ENCODE measurements at regions not wholly inside any gene's neighbourhood (a gene's known extent, or its start where the extent isn't known, plus 50 kb on each side); places are given as distances from the start of the nearest gene placed in this dataset.
"Not testable (repeated sequence)": the region's sequence is repeated elsewhere in the genome, so short reads cannot be mapped to it uniquely, and the experiment has no call there.

- Histone ChIP-seq H3K36me3 (ENCODE audit: insufficient read depth, low read length) (no peaks in the 10 kb centered on the region), H3K27ac (ENCODE audit: low read depth, low read length) (no peak overlapping the region), H3K4me3 (ENCODE audit: low read depth, low read length) (no peak overlapping the region), H3K79me2 (ENCODE audit: control insufficient read depth, insufficient read depth, low read length, unreplicated experiment) (no peaks in the 10 kb centered on the region), H2AFZ (ENCODE audit: low read length, unreplicated experiment) (no peak overlapping the region), H3K4me1 (ENCODE audit: control insufficient read depth, insufficient read depth, low read length, unreplicated experiment) (no peaks in the 10 kb centered on the region), H3K27me3 (ENCODE audit: insufficient read depth, low read length) (no peaks in the 10 kb centered on the region)
Observed at GRCh38 chr21:22791376-22791775, 1793.2 kb downstream of the NCAM2 start.

GRCh38 chr21:22791986-22792560 is 1793.9 kb downstream of the NCAM2 start:
- Histone ChIP-seq H3K27ac (ENCODE audit: low read depth, low read length) (no peak overlapping the region), H3K4me3 (ENCODE audit: low read depth, low read length) (no peak overlapping the region), H3K79me2 (ENCODE audit: control insufficient read depth, insufficient read depth, low read length, unreplicated experiment) (no peaks in the 10 kb centered on the region), H3K36me3 (ENCODE audit: insufficient read depth, low read length) (no peaks in the 10 kb centered on the region), H3K27me3 (ENCODE audit: insufficient read depth, low read length) (no peaks in the 10 kb centered on the region), H3K4me1 (ENCODE audit: control insufficient read depth, insufficient read depth, low read length, unreplicated experiment) (no peaks in the 10 kb centered on the region), H2AFZ (ENCODE audit: low read length, unreplicated experiment) (no peak overlapping the region)

GRCh38 chr21:22795091-22795490 is 1796.9 kb downstream of the NCAM2 start:
- Histone ChIP-seq H2AFZ (ENCODE audit: low read length, unreplicated experiment) (no peak overlapping the region), H3K79me2 (ENCODE audit: control insufficient read depth, insufficient read depth, low read length, unreplicated experiment) (no peaks in the 10 kb centered on the region), H3K36me3 (ENCODE audit: insufficient read depth, low read length) (no peaks in the 10 kb centered on the region), H3K4me1 (ENCODE audit: control insufficient read depth, insufficient read depth, low read length, unreplicated experiment) (no peaks in the 10 kb centered on the region), H3K27me3 (ENCODE audit: insufficient read depth, low read length) (no peaks in the 10 kb centered on the region), H3K27ac (ENCODE audit: low read depth, low read length) (no peak overlapping the region), H3K4me3 (ENCODE audit: low read depth, low read length) (no peak overlapping the region)

- no peaks in the 10 kb centered on the region for H3K79me2 ChIP-seq (ENCODE audit: control insufficient read depth, insufficient read depth, low read length, unreplicated experiment)
- H3K4me3 ChIP-seq (ENCODE audit: low read depth, low read length), result no peak overlapping the region
- H3K4me1 ChIP-seq (ENCODE audit: control insufficient read depth, insufficient read depth, low read length, unreplicated experiment), result no peaks in the 10 kb centered on the region
- no peak overlapping the region for H2AFZ ChIP-seq (ENCODE audit: low read length, unreplicated experiment)
- H3K36me3 ChIP-seq (ENCODE audit: insufficient read depth, low read length), result no peaks in the 10 kb centered on the region
- no peaks in the 10 kb centered on the region for H3K27me3 ChIP-seq (ENCODE audit: insufficient read depth, low read length)
- H3K27ac ChIP-seq (ENCODE audit: low read depth, low read length), result no peak overlapping the region
Observed at GRCh38 chr21:22795644-22796043, 1797.4 kb downstream of the NCAM2 start.

GRCh38 chr21:22796147-22796546 is 1797.9 kb downstream of the NCAM2 start:
- Histone ChIP-seq H3K27ac (ENCODE audit: low read depth, low read length) (no peak overlapping the region), H3K4me1 (ENCODE audit: control insufficient read depth, insufficient read depth, low read length, unreplicated experiment) (no peaks in the 10 kb centered on the region), H3K27me3 (ENCODE audit: insufficient read depth, low read length) (no peaks in the 10 kb centered on the region), H3K36me3 (ENCODE audit: insufficient read depth, low read length) (no peaks in the 10 kb centered on the region), H3K4me3 (ENCODE audit: low read depth, low read length) (no peak overlapping the region), H3K79me2 (ENCODE audit: control insufficient read depth, insufficient read depth, low read length, unreplicated experiment) (no peaks in the 10 kb centered on the region), H2AFZ (ENCODE audit: low read length, unreplicated experiment) (no peak overlapping the region)

- Histone ChIP-seq H3K27ac (ENCODE audit: low read depth, low read length) (no peak overlapping the region), H2AFZ (ENCODE audit: low read length, unreplicated experiment) (no peak overlapping the region), H3K27me3 (ENCODE audit: insufficient read depth, low read length) (no peaks in the 10 kb centered on the region)
Observed at GRCh38 chr21:22804151-22804550, 1805.9 kb downstream of the NCAM2 start.

GRCh38 chr21:22806278-22806677 is 1808.1 kb downstream of the NCAM2 start:
- no peak overlapping the region for H3K27ac ChIP-seq (ENCODE audit: low read depth, low read length)
- no peak overlapping the region for H3K4me3 ChIP-seq (ENCODE audit: low read depth, low read length)
- H3K27me3 ChIP-seq (ENCODE audit: insufficient read depth, low read length), result no peaks in the 10 kb centered on the region
- no peaks in the 10 kb centered on the region for H3K79me2 ChIP-seq (ENCODE audit: control insufficient read depth, insufficient read depth, low read length, unreplicated experiment)
- no peaks in the 10 kb centered on the region for H3K36me3 ChIP-seq (ENCODE audit: insufficient read depth, low read length)
- H2AFZ ChIP-seq (ENCODE audit: low read length, unreplicated experiment), result no peak overlapping the region
- H3K4me1 ChIP-seq (ENCODE audit: control insufficient read depth, insufficient read depth, low read length, unreplicated experiment), result no peaks in the 10 kb centered on the region

More at GRCh38 chr21:22804151-22804550, 1805.9 kb downstream of the NCAM2 start:
- Histone ChIP-seq H3K4me3 (ENCODE audit: low read depth, low read length) (no peak overlapping the region), H3K79me2 (ENCODE audit: control insufficient read depth, insufficient read depth, low read length, unreplicated experiment) (no peaks in the 10 kb centered on the region), H3K36me3 (ENCODE audit: insufficient read depth, low read length) (no peaks in the 10 kb centered on the region), H3K4me1 (ENCODE audit: control insufficient read depth, insufficient read depth, low read length, unreplicated experiment) (no peaks in the 10 kb centered on the region)

GRCh38 chr21:22813201-22813600 is 1815.0 kb downstream of the NCAM2 start:
- H2AFZ ChIP-seq (ENCODE audit: low read length, unreplicated experiment), result no peak overlapping the region
- H3K27ac ChIP-seq (ENCODE audit: low read depth, low read length), result no peak overlapping the region
- no peak overlapping the region for H3K4me3 ChIP-seq (ENCODE audit: low read depth, low read length)
- no peaks in the 10 kb centered on the region for H3K36me3 ChIP-seq (ENCODE audit: insufficient read depth, low read length)
- H3K79me2 ChIP-seq (ENCODE audit: control insufficient read depth, insufficient read depth, low read length, unreplicated experiment), result no peaks in the 10 kb centered on the region
- no peaks in the 10 kb centered on the region for H3K27me3 ChIP-seq (ENCODE audit: insufficient read depth, low read length)
- no peaks in the 10 kb centered on the region for H3K4me1 ChIP-seq (ENCODE audit: control insufficient read depth, insufficient read depth, low read length, unreplicated experiment)

GRCh38 chr21:22818681-22819485 is 1820.7 kb downstream of the NCAM2 start:
- not testable (repeated sequence) for H3K27ac ChIP-seq (ENCODE audit: low read depth, low read length); H2AFZ ChIP-seq (ENCODE audit: low read length, unreplicated experiment); H3K36me3 ChIP-seq (ENCODE audit: insufficient read depth, low read length); H3K4me3 ChIP-seq (ENCODE audit: low read depth, low read length); H3K27me3 ChIP-seq (ENCODE audit: insufficient read depth, low read length); H3K79me2 ChIP-seq (ENCODE audit: control insufficient read depth, insufficient read depth, low read length, unreplicated experiment); H3K4me1 ChIP-seq (ENCODE audit: control insufficient read depth, insufficient read depth, low read length, unreplicated experiment)

- Histone ChIP-seq H3K27ac (ENCODE audit: low read depth, low read length) (no peak overlapping the region), H3K79me2 (ENCODE audit: control insufficient read depth, insufficient read depth, low read length, unreplicated experiment) (no peaks in the 10 kb centered on the region), H3K4me3 (ENCODE audit: low read depth, low read length) (no peak overlapping the region), H2AFZ (ENCODE audit: low read length, unreplicated experiment) (no peak overlapping the region), H3K4me1 (ENCODE audit: control insufficient read depth, insufficient read depth, low read length, unreplicated experiment) (no peaks in the 10 kb centered on the region), H3K27me3 (ENCODE audit: insufficient read depth, low read length) (no peaks in the 10 kb centered on the region), H3K36me3 (ENCODE audit: insufficient read depth, low read length) (no peaks in the 10 kb centered on the region)
Observed at GRCh38 chr21:22827422-22827821, 1829.2 kb downstream of the NCAM2 start.

- Histone ChIP-seq H3K4me3 (ENCODE audit: low read depth, low read length) (no peak overlapping the region), H3K36me3 (ENCODE audit: insufficient read depth, low read length) (no peaks in the 10 kb centered on the region), H3K27me3 (ENCODE audit: insufficient read depth, low read length) (no peaks in the 10 kb centered on the region), H3K27ac (ENCODE audit: low read depth, low read length) (no peak overlapping the region), H2AFZ (ENCODE audit: low read length, unreplicated experiment) (no peak overlapping the region), H3K79me2 (ENCODE audit: control insufficient read depth, insufficient read depth, low read length, unreplicated experiment) (no peaks in the 10 kb centered on the region), H3K4me1 (ENCODE audit: control insufficient read depth, insufficient read depth, low read length, unreplicated experiment) (no peaks in the 10 kb centered on the region)
Observed at GRCh38 chr21:22842875-22843274, 1844.7 kb downstream of the NCAM2 start.

Measured in ACC112 (cell line).